AG04450 (cell line): ENCODE measurements at regions not wholly inside any gene's neighbourhood (a gene's known extent, or its start where the extent isn't known, plus 50 kb on each side); places are given as distances from the start of the nearest gene placed in this dataset.

Experiments
- CTCF ChIA-PET: fragments of 300-600, 350-600 bp; formaldehyde crosslinking; extraction: SDS; loops from one replicate; lab custom pipeline; 2022; ENCODE audit warnings: antibody characterized with exemption, inconsistent platforms; lab: Charles Lee
- POLR2A ChIA-PET: fragments of 350-600 bp; formaldehyde crosslinking; extraction: SDS; loops from one replicate; lab custom pipeline; 2021; ENCODE audit warnings: antibody characterized with exemption, inconsistent platforms; lab: Yijun Ruan, JAX
- DNase-seq: peaks from one replicate; pipeline ENCODE4 v3.0.0-alpha.2; 2011; ENCODE audit warnings: low read depth, low spot score
- H3K27ac ChIP-seq: one replicate; pipeline ENCODE4 v1.5.1; 2012; ENCODE audit warnings: low read depth, low read length, control low read depth
- H3K27me3 ChIP-seq: one replicate; pipeline ENCODE4 v1.6.0; 2012; ENCODE audit warnings: low read length; ENCODE audit not compliant: control insufficient read depth, insufficient read depth
- H3K4me3 ChIP-seq: 2 replicates; pipeline ENCODE4 v1.5.1; 2011; ENCODE audit warnings: mild to moderate bottlenecking, low read depth, low read length, control low read depth
- H3K9me3 ChIP-seq: 2 replicates; pipeline ENCODE4 v1.5.1; 2012; ENCODE audit warnings: low read length; ENCODE audit not compliant: control insufficient read depth, insufficient read depth
- TF ChIP-seq, protein P1 (sequence below): IDR thresholded peaks from 2 replicates; pipeline ENCODE4 v1.5.1; 2011; ENCODE audit warnings: low read depth, low read length, control low read depth, inconsistent platforms

DNA sequence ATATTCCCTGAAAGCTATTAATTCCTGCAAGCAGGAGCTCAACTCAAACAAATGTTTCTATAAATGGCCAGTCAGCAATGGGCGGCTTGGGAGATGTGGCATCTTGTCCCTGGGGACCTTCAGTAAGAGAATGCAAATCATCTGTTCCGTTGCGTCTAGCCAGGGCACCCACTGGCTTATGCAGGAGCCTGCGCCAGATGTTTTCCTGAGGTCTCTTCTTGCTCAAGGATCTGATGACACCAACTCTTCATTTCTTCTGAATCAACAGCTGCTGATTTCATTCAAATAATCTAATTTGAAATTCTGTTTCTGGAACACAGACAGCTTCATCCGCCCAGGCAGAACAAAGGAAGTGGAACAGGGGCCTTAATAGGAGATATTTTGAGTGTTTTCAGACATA lies 70.0 kb upstream of the AJAP1 start:
- no peak for DNase-seq
- Histone ChIP-seq H3K27ac (no peak overlapping the region), H3K4me3 (no peak overlapping the region), H3K9me3 (peaks cover 28% of the 10 kb centered on the region), H3K27me3 (no peaks in the 10 kb centered on the region)
- POLR2A ChIA-PET: no interaction called here
- TF ChIP-seq, protein P1, sequence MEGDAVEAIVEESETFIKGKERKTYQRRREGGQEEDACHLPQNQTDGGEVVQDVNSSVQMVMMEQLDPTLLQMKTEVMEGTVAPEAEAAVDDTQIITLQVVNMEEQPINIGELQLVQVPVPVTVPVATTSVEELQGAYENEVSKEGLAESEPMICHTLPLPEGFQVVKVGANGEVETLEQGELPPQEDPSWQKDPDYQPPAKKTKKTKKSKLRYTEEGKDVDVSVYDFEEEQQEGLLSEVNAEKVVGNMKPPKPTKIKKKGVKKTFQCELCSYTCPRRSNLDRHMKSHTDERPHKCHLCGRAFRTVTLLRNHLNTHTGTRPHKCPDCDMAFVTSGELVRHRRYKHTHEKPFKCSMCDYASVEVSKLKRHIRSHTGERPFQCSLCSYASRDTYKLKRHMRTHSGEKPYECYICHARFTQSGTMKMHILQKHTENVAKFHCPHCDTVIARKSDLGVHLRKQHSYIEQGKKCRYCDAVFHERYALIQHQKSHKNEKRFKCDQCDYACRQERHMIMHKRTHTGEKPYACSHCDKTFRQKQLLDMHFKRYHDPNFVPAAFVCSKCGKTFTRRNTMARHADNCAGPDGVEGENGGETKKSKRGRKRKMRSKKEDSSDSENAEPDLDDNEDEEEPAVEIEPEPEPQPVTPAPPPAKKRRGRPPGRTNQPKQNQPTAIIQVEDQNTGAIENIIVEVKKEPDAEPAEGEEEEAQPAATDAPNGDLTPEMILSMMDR: no peak
- CTCF ChIA-PET: no interaction called here

DNA sequence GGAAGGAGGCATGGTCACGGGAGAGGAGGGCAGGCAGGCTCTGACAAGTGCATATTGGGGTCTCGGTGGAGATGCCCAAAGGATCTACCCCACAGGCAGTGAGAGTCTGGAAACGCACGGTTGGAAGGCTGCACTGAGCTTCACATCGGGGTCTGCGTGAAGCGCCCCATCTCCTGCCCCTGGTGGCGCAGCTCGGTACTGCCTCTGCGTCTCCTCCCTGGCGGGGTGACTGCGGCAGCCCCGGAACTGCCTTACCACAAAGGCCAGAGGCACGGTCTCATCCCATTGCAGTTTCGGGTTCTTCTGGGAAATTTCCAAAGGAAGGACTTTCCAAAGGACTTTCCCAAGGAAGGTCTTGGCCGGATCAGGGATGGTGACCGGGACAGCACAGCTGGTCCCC lies 69.2 kb upstream of the AJAP1 start:
- POLR2A ChIA-PET: no interaction called here

DNA sequence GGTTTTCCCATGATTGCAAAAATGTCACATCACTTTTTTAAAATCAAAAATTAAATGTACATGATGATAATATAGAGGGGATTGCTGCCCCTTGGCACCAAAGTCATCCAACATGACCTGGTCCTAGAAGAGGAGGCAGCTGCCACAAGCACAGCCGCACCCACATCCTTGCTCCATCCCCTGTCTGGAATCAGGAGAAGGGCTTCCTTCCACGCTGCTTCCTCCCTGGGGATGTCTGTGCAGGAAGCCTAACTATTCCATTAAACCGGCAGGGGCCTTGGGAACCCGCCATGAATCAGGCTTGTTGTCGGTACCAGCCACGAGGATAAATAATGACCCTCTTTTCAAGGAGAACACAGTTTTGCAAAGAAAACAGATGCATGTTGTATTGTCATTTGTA lies 68.7 kb upstream of the AJAP1 start:
- Histone ChIP-seq H3K27me3 (no peaks in the 10 kb centered on the region), H3K27ac (no peak overlapping the region), H3K4me3 (no peak overlapping the region), H3K9me3 (peaks cover 32% of the 10 kb centered on the region)
- no peak for DNase-seq
- TF ChIP-seq, protein P1: no peak
- POLR2A ChIA-PET: no interaction called here
- CTCF ChIA-PET: no interaction called here

More for the DNA sequence above, 69.2 kb upstream of the AJAP1 start:
- H3K4me3 ChIP-seq: no peak overlapping the region
- DNase-seq: no peak
- H3K27ac ChIP-seq: no peak overlapping the region
- H3K9me3 ChIP-seq: peaks cover 29% of the 10 kb centered on the region
- CTCF ChIA-PET: no interaction called here
- TF ChIP-seq, protein P1: no peak
- H3K27me3 ChIP-seq: no peaks in the 10 kb centered on the region

DNA sequence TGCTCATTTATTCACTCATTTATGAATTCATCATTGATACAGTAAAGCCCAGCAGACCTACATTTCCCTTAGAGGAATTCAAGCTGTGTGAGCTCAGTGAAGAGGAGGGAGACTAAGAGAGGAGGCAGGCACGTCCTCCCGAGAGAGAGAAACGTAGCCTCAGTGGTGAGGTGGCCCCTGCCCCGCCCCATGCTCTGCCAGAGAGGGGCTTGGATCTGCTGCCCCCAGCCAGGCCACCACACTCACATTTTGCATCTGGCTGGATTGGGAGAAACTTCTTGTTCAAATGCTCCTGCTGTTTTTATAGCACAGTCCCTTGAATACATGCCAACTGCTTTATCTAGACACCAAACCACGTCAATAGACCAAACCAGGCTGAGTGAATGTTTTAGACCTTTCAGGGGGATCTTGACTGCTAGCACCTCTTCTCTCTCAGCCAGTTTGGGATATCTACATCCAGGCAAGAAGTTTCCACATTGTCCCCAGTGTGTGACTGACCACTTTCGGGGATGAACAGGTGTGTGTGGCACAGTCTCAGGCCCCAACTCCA lies 67.7 kb upstream of the AJAP1 start:
- H3K9me3 ChIP-seq: peaks cover 38% of the 10 kb centered on the region
- no peak overlapping the region for H3K4me3 ChIP-seq
- no peaks in the 10 kb centered on the region for H3K27me3 ChIP-seq
- H3K27ac ChIP-seq: no peak overlapping the region
- POLR2A ChIA-PET: no interaction called here
- no peak for DNase-seq
- CTCF ChIA-PET: no interaction called here
- TF ChIP-seq, protein P1: no peak

DNA sequence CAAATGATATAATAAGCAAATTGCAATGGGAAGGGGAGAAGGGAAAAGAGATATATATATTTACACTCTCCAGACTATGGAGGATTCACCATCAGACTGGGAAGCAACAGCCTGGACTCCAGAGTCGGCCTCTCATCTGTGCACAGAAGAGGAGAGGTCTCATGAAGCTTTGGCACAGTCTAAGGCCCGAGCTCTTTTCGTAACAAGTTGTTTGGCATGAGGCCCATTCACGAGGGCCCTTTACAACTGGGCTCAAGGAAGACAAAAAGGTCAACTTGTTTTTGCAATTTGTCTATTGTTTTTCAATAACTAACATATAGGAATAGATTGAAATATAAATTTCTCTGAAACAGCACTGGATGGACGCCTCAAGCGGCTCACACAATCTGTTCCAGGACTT lies 66.7 kb upstream of the AJAP1 start:
- POLR2A ChIA-PET: no interaction called here

More for the DNA sequence above, 66.7 kb upstream of the AJAP1 start:
- CTCF ChIA-PET: no interaction called here
- no peak for DNase-seq
- no peak overlapping the region for H3K4me3 ChIP-seq
- no peaks in the 10 kb centered on the region for H3K27me3 ChIP-seq
- H3K9me3 ChIP-seq: peaks cover 48% of the 10 kb centered on the region
- H3K27ac ChIP-seq: no peak overlapping the region
- TF ChIP-seq, protein P1: no peak
